CD4-positive, alpha-beta T cell treated with Interleukin-2 at 100 ng/mL for 4 hours (primary cell): ENCODE measurements at regions not wholly inside any gene's neighbourhood (a gene's known extent, or its start where the extent isn't known, plus 50 kb on each side); places are given as distances from the start of the nearest gene placed in this dataset.

Experiments used
- DNase-seq: peaks from one replicate; pipeline ENCODE4 v3.0.0-alpha.2; 2020; ENCODE audit warnings: low spot score

- no peak for DNase-seq
These were observed 50.8 kb upstream of the SLC39A10 start for GRCh38 chr2:195606179-195606578.

GRCh38 chr2:195604706-195605105, 52.3 kb upstream of the SLC39A10 start:
- no peak for DNase-seq

GRCh38 chr2:195603998-195604397, 53.0 kb upstream of the SLC39A10 start:
- DNase-seq = no peak

GRCh38 chr2:195603408-195603807, 53.6 kb upstream of the SLC39A10 start:
- no peak for DNase-seq

GRCh38 chr2:195602687-195603086, 54.3 kb upstream of the SLC39A10 start:
- DNase-seq = no peak

- DNase-seq = no peak
These were observed 55.7 kb upstream of the SLC39A10 start for GRCh38 chr2:195601361-195601760.

GRCh38 chr2:195600778-195601177, 56.2 kb upstream of the SLC39A10 start:
- DNase-seq = no peak

- DNase-seq = no peak
These were observed 60.2 kb upstream of the SLC39A10 start for GRCh38 chr2:195596840-195597239.

GRCh38 chr2:195595825-195596224, 61.2 kb upstream of the SLC39A10 start:
- no peak for DNase-seq

GRCh38 chr2:195594919-195595694, 61.9 kb upstream of the SLC39A10 start:
- DNase-seq = no peak

GRCh38 chr2:195594248-195594647, 62.8 kb upstream of the SLC39A10 start:
- DNase-seq = no peak

- DNase-seq = no peak
These were observed 64.9 kb upstream of the SLC39A10 start for GRCh38 chr2:195592105-195592504.

GRCh38 chr2:195590861-195591205, 66.2 kb upstream of the SLC39A10 start:
- DNase-seq = no peak

GRCh38 chr2:195590199-195590860, 66.7 kb upstream of the SLC39A10 start:
- DNase-seq = no peak

GRCh38 chr2:195587966-195588365, 69.1 kb upstream of the SLC39A10 start:
- DNase-seq = no peak

GRCh38 chr2:195586062-195586714, 70.8 kb upstream of the SLC39A10 start:
- DNase-seq = no peak

GRCh38 chr2:195582188-195582587, 74.8 kb upstream of the SLC39A10 start:
- no peak for DNase-seq

- peak; percentile 10 for DNase-seq
These were observed 77.1 kb upstream of the SLC39A10 start for GRCh38 chr2:195579776-195580555.

GRCh38 chr2:195575879-195576401, 81.1 kb upstream of the SLC39A10 start:
- peak; percentile 27 for DNase-seq

GRCh38 chr2:195575016-195575415, 82.0 kb upstream of the SLC39A10 start:
- DNase-seq = no peak

GRCh38 chr2:195574312-195574711, 82.7 kb upstream of the SLC39A10 start:
- DNase-seq = no peak
